Thoracic aorta (tissue), 2 donors: ENCODE measurements at regions not wholly inside any gene's neighbourhood (a gene's known extent, or its start where the extent isn't known, plus 50 kb on each side); places are given as distances from the start of the nearest gene placed in this dataset.

ENCODE experiments used
- ATAC-seq: fragments of 150-250 bp; one replicate; pipeline ENCODE4 v1.8.0; 2017; ENCODE audit warnings: low read depth; ENCODE audit not compliant: insufficient number of reproducible peaks, low FRiP score
- DNase-seq: peaks from one replicate; pipeline ENCODE4 v3.0.0-alpha.2; 2020; ENCODE audit warnings: low spot score
- H3K27ac ChIP-seq, 2 donors: fragments of 200-600 bp; sonication (generic); 1 replicate in 1 of 2; 2 replicates in 1 of 2; pipeline ENCODE4 v1.5.1; 2016; ENCODE audit warnings: mild to moderate bottlenecking in 2 of 2, moderate library complexity in 2 of 2
- H3K27me3 ChIP-seq: fragments of 200-600 bp; sonication (generic); replicated peaks from 2 replicates; pipeline ENCODE4 v1.6.0; 2016; ENCODE audit warnings: mild to moderate bottlenecking; ENCODE audit not compliant: insufficient read depth
- H3K36me3 ChIP-seq: fragments of 200-600 bp; sonication (generic); one replicate; pipeline ENCODE4 v1.5.1; 2016
- H3K4me1 ChIP-seq, 2 donors: fragments of 200-600 bp; sonication (generic); 1 replicate in 1 of 2; 2 replicates in 1 of 2; pipeline versions ENCODE4 v1.5.1 to v1.6.0; 2016; ENCODE audit warnings: low read depth in 2 of 2, mild to moderate bottlenecking in 1 of 2; ENCODE audit not compliant: control insufficient read depth in 1 of 2
- H3K4me3 ChIP-seq: fragments of 200-600 bp; sonication (generic); 2 replicates; pipeline ENCODE4 v1.5.1; 2016; ENCODE audit warnings: mild to moderate bottlenecking
- H3K9me3 ChIP-seq: fragments of 200-600 bp; sonication (generic); 2 replicates; pipeline ENCODE4 v1.5.1; 2016
- CTCF ChIP-seq: fragments of 200-600 bp; sonication (generic); IDR thresholded peaks from one replicate; pipeline ENCODE4 v1.5.1; 2019; ENCODE audit warnings: antibody characterized with exemption

GRCh38 chr1:29523136-29523535 is 286.8 kb downstream of the PTPRU start:
- H3K4me3 ChIP-seq: no peak overlapping the region
- TF ChIP-seq CTCF: no peak
- no peak overlapping the region for H3K27ac ChIP-seq
- ATAC-seq: no peak
- no peaks in the 10 kb centered on the region for H3K36me3 ChIP-seq
- no peaks in the 10 kb centered on the region for H3K27me3 ChIP-seq
- no peaks in the 10 kb centered on the region for H3K9me3 ChIP-seq
- no peak for DNase-seq
- H3K4me1 ChIP-seq: no peaks in the 10 kb centered on the region

DNA sequence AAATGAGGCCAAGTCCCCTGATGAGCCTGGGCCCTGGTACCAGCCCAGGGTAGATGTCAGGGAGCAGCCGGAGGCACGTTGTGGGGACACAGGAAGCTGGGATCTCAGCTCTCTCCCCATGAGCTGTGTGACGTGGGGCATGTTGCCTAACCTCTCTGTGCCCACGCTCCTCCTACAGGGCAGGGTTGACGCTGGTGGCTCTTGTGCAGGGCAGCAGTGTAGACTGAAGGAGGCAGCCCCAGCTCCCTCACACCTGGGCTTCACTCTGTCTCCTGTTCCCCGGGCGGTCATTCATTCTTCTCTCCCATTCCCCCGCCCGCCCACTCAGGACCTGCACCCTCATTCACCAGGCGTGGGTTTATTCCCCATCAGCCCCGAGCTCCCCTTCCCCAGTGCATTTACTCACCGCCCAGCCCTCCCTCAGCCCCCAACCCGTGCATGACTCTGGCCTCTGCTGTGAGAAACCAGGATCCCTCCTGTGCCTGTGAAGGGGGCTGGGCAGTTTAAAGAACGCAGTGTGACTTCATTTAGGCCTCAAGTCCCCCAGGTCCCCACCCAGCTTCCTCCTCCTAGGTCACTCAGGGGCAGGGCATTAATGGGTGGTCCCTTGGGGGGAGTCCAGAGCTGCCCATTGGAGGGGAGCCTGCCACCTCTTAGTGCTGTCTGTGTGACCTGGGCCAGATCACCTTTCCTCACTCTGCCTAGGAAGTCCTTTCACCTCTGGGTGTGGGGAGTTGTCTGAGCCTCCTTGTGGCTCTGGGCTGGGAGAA is 285.7 kb downstream of the PTPRU start:
- H3K27me3 ChIP-seq: no peaks in the 10 kb centered on the region
- no peak overlapping the region for H3K4me3 ChIP-seq
- TF ChIP-seq CTCF: no peak
- ATAC-seq: no peak
- no peaks in the 10 kb centered on the region for H3K4me1 ChIP-seq
- DNase-seq: no peak
- H3K27ac ChIP-seq: no peak overlapping the region
- no peaks in the 10 kb centered on the region for H3K36me3 ChIP-seq
- no peaks in the 10 kb centered on the region for H3K9me3 ChIP-seq

GRCh38 chr1:29521438-29521715 is 285.1 kb downstream of the PTPRU start:
- no peak overlapping the region for H3K4me3 ChIP-seq
- H3K9me3 ChIP-seq: no peaks in the 10 kb centered on the region
- DNase-seq: no peak
- ATAC-seq: no peak
- no peaks in the 10 kb centered on the region for H3K36me3 ChIP-seq
- no peak for TF ChIP-seq CTCF
- H3K27me3 ChIP-seq: no peaks in the 10 kb centered on the region
- H3K4me1 ChIP-seq: no peaks in the 10 kb centered on the region
- H3K27ac ChIP-seq: no peak overlapping the region

DNA sequence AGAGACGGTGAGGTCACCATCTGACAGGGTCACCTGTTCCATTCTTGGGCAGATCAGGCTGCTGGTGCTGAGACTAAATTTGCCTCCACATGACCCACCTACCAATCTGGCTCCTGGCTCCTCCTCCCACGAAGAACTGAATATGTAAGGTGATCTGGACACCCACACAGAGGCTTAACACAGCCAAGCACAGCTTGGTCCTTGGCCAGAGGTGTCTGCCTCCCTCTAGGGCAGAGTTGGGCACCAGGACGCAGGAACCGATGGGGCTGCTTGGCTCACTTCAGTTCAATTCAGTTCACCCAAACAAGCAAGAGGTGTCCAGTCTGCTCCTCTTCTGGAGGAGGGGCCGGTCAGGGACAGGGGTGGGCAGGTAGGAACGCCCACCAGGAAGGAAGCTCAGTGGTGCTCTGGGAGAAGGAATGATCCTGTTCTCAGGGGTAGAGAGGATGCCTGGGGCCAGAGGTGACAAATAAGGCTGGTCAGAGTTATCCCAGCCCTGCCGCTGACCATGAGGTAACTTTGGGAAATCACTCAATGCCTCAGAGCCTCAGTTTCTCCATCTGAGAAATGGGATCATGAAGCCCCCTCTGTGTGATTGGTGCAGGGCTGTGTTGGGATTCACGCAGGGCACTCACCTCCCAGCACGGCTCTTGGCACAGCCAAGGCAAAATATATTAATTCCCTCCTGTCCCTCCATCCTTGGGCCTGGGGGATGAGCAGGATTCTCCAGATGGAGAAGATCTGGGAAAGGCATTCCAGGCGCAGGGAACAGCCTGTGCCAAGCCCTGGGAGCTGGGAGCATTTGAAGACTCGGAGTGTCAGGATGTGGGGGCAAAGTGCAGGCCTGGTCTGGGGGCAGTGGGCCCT is 284.5 kb downstream of the PTPRU start:
- H3K27me3 ChIP-seq: no peaks in the 10 kb centered on the region
- DNase-seq: no peak

More for the DNA sequence above, 284.5 kb downstream of the PTPRU start:
- Histone ChIP-seq H3K36me3 (no peaks in the 10 kb centered on the region), H3K27ac (no peak overlapping the region), H3K4me3 (no peak overlapping the region), H3K9me3 (no peaks in the 10 kb centered on the region), H3K4me1 (no peaks in the 10 kb centered on the region)
- TF ChIP-seq CTCF: no peak
- no peak for ATAC-seq
